IMR-90 (cell line): ENCODE measurements at regions not wholly inside any gene's neighbourhood (a gene's known extent, or its start where the extent isn't known, plus 50 kb on each side); places are given as distances from the start of the nearest gene placed in this dataset.
"Not testable (repeated sequence)": the region's sequence is repeated elsewhere in the genome, so short reads cannot be mapped to it uniquely, and the experiment has no call there.

Source experiments
- ATAC-seq: fragments of 200-7000 bp; cut with Tn5 transposase; 2 replicates; pipeline ENCODE4 v1.9.1; 2020; ENCODE audit warnings: low read depth, mild to moderate bottlenecking, moderate library complexity
- BruUV-seq: library from RNA; stranded (reverse); fragments of 400-500 nt; replicated peaks from 2 replicates; lab custom pipeline; 2021; lab: Mats Ljungman, UMichigan
- CTCF ChIA-PET: fragments of 300-600 bp; formaldehyde crosslinking; extraction: SDS; loops from one replicate; lab custom pipeline; 2021; ENCODE audit warnings: antibody characterized with exemption; lab: Yijun Ruan, JAX
- POLR2A ChIA-PET: fragments of 300-600 bp; sonication (Branson Sonifier 250); formaldehyde crosslinking; loops from one replicate; lab custom pipeline; 2022; ENCODE audit warnings: antibody characterized with exemption; ENCODE audit not compliant: unreplicated experiment; lab: Charles Lee
- DNase-seq: peaks from one replicate; pipeline ENCODE4 v3.0.0; 2013
- H2AFZ ChIP-seq: replicated peaks from 2 replicates; pipeline ENCODE3; 2013; ENCODE audit warnings: low read length, mild to moderate bottlenecking; ENCODE audit not compliant: poor library complexity
- H2AK5ac ChIP-seq: 2 replicates; pipeline ENCODE4 v1.6.1; 2013; ENCODE audit warnings: low read depth, low read length, inconsistent platforms
- H2AK9ac ChIP-seq: replicated peaks from 2 replicates; pipeline ENCODE3; 2013; ENCODE audit warnings: mild to moderate bottlenecking, low read depth, low read length, moderate library complexity; ENCODE audit not compliant: poor library complexity
- H2BK120ac ChIP-seq: 2 replicates; pipeline ENCODE4 v1.6.1; 2013; ENCODE audit warnings: low read depth, low read length, inconsistent platforms
- H2BK15ac ChIP-seq: 3 replicates; pipeline ENCODE4 v1.6.1; 2013; ENCODE audit warnings: low read depth, low read length, inconsistent platforms
- H2BK20ac ChIP-seq: 2 replicates; pipeline ENCODE4 v1.6.1; 2013; ENCODE audit warnings: low read depth, mild to moderate bottlenecking, inconsistent platforms, low read length, moderate library complexity
- H2BK5ac ChIP-seq: 2 replicates; pipeline ENCODE4 v1.6.1; 2013; ENCODE audit warnings: mild to moderate bottlenecking, low read depth, low read length, inconsistent platforms; ENCODE audit not compliant: poor library complexity, severe bottlenecking
- H3K14ac ChIP-seq: replicated peaks from 2 replicates; pipeline ENCODE4 v1.6.1; 2013; ENCODE audit warnings: low read depth, low read length, inconsistent platforms
- H3K18ac ChIP-seq: 2 replicates; pipeline ENCODE4 v1.6.1; 2013; ENCODE audit warnings: low read depth, low read length, control low read depth
- H3K23ac ChIP-seq: 2 replicates; pipeline ENCODE4 v1.6.1; 2013; ENCODE audit warnings: low read depth, low read length, inconsistent platforms
- H3K27ac ChIP-seq: 2 replicates; pipeline ENCODE4 v1.5.1; 2013; ENCODE audit warnings: mild to moderate bottlenecking, control low read depth, low read length; ENCODE audit not compliant: insufficient read depth
- H3K27me3 ChIP-seq: 2 replicates; pipeline ENCODE4 v1.6.1; 2013; ENCODE audit warnings: low read length; ENCODE audit not compliant: control insufficient read depth, insufficient read depth
- H3K36me3 ChIP-seq: 2 replicates; pipeline ENCODE4 v1.6.1; 2013; ENCODE audit warnings: low read length, mixed read lengths; ENCODE audit not compliant: control insufficient read depth, insufficient read depth
- H3K4ac ChIP-seq: 2 replicates; pipeline ENCODE4 v1.6.1; 2013; ENCODE audit warnings: low read depth, low read length, inconsistent platforms
- H3K4me1 ChIP-seq: 2 replicates; pipeline ENCODE4 v1.6.1; 2013; ENCODE audit warnings: low read length, mixed read lengths; ENCODE audit not compliant: control insufficient read depth, insufficient read depth
- H3K4me2 ChIP-seq: 2 replicates; pipeline ENCODE4 v1.6.1; 2013; ENCODE audit warnings: low read depth, mild to moderate bottlenecking, control low read depth, low read length, moderate library complexity
- H3K4me3 ChIP-seq: 2 replicates; pipeline ENCODE4 v1.5.1; 2013; ENCODE audit warnings: low read depth, mild to moderate bottlenecking, control low read depth, low read length, moderate library complexity; ENCODE audit not compliant: insufficient read depth
- H3K56ac ChIP-seq: 2 replicates; pipeline ENCODE4 v1.6.1; 2013; ENCODE audit warnings: low read length, inconsistent platforms; ENCODE audit not compliant: insufficient read depth; ENCODE audit errors: extremely low read depth
- H3K79me1 ChIP-seq, 2 experiments: 2 replicates each; pipeline ENCODE4 v1.6.1; 2013; ENCODE audit warnings: low read length in 2 of 2, inconsistent platforms in 1 of 2, low read depth in 1 of 2
- H3K9ac ChIP-seq: 2 replicates; pipeline ENCODE4 v1.6.1; 2013; ENCODE audit warnings: low read depth, low read length, control low read depth
- H3K9me1 ChIP-seq: 2 replicates; pipeline ENCODE4 v1.6.1; 2013; ENCODE audit warnings: low read length, inconsistent platforms; ENCODE audit not compliant: insufficient read depth
- H3K9me3 ChIP-seq: 2 replicates; pipeline ENCODE4 v1.6.1; 2013; ENCODE audit warnings: low read length; ENCODE audit not compliant: control insufficient read depth, insufficient read depth
- H4K20me1 ChIP-seq: 2 replicates; pipeline ENCODE4 v1.6.1; 2013; ENCODE audit warnings: low read length, inconsistent platforms; ENCODE audit not compliant: insufficient read depth
- H4K5ac ChIP-seq: 2 replicates; pipeline ENCODE4 v1.6.1; 2013; ENCODE audit warnings: mild to moderate bottlenecking, low read depth, low read length, control low read depth
- H4K8ac ChIP-seq, 2 experiments: 2 replicates each; pipeline ENCODE4 v1.6.1; 2013; ENCODE audit warnings: low read depth in 2 of 2, low read length in 2 of 2, control low read depth in 1 of 2, inconsistent platforms in 1 of 2
- H4K91ac ChIP-seq: 2 replicates; pipeline ENCODE4 v1.6.1; 2013; ENCODE audit warnings: low read depth, low read length, inconsistent platforms; ENCODE audit not compliant: insufficient read depth
- WGBS, 2 experiments: methylation state at CpG; one replicate each; pipeline versions ENCODE4 v1.1.5 to v1.1.7; 2013; ENCODE audit warnings: missing lambda C conversion rate in 2 of 2; ENCODE audit not compliant: insufficient read length in 1 of 2; ENCODE audit errors: extremely low coverage in 2 of 2; 5-methylcytosine and 5-hydroxymethylcytosine counted together
- dilution Hi-C: fragments of 300-500 bp; cut with HindIII; formaldehyde crosslinking; loops from one replicate; pipeline ENCODE4 v1.14.3; 2018; ENCODE audit warnings: low sequenced_read_pairs; ENCODE audit not compliant: unreplicated experiment
- in situ Hi-C: fragments of 300-500 bp; cut with MboI; formaldehyde crosslinking; loops from 3 replicates; pipeline ENCODE4 v1.14.3; 2019; ENCODE audit warnings: low sequenced_read_pairs, inconsistent platforms, mixed read lengths
- intact Hi-C: fragments of 100-400 bp; cut with micrococcal nuclease; formaldehyde crosslinking; loops from 2 replicates; pipeline ENCODE4 v1.10.0; 2022

DNA sequence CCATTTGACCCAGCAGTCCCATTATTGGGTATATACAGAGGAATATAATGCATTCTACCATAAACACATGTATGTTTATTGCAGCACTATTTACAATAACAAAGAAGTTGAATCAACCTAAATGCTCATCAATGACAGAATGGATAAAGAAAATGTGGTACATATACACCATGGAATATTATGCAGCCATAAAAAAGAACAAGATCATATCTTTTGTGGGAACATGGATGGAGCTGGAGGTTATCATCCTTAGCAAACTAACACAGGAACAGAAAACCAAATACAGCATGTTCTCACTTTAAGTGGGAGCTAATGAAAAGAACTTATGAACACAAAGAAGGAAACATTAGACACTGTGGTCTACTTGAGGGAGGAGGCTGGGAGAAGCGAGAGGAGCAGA is 328.5 kb upstream of the SEMA3C start:
- dilution Hi-C loops, H2AK5ac ChIP-seq, in situ Hi-C loops: not testable (repeated sequence)

More for the DNA sequence above, 328.5 kb upstream of the SEMA3C start:
- CTCF ChIA-PET, H3K23ac ChIP-seq, H3K4me2 ChIP-seq, H4K20me1 ChIP-seq, H3K4me3 ChIP-seq, H3K36me3 ChIP-seq, H3K4me1 ChIP-seq, H4K8ac ChIP-seq, H3K27me3 ChIP-seq, H3K4ac ChIP-seq, H4K91ac ChIP-seq, H2BK20ac ChIP-seq, H3K79me1 ChIP-seq, H3K56ac ChIP-seq, H2BK5ac ChIP-seq, H2AK9ac ChIP-seq, intact Hi-C loops, H2AFZ ChIP-seq, H3K27ac ChIP-seq, H3K9ac ChIP-seq, ATAC-seq, BruUV-seq, H3K14ac ChIP-seq, DNase-seq, H3K9me1 ChIP-seq, POLR2A ChIA-PET, H2BK120ac ChIP-seq, H2BK15ac ChIP-seq, H3K9me3 ChIP-seq, H3K18ac ChIP-seq, H4K5ac ChIP-seq: not testable (repeated sequence)
- WGBS, 2 experiments: no CpG with 5 or more reads among the region's 1 CpG
